Bone marrow (tissue), 2 donors: ENCODE measurements at regions not wholly inside any gene's neighbourhood (a gene's known extent, or its start where the extent isn't known, plus 50 kb on each side); places are given as distances from the start of the nearest gene placed in this dataset.
"Not testable (repeated sequence)": the region's sequence is repeated elsewhere in the genome, so short reads cannot be mapped to it uniquely, and the experiment has no call there.

ENCODE experiments used
- DNase-seq, 2 donors: peaks; one replicate each; lab custom pipeline; 2025; lab: John Stamatoyannopoulos, UW

GRCh38 chr5:89343666-89344065, 460.7 kb upstream of the MEF2C start:
- DNase-seq, result peak in 1 of 2 donors; percentile 2

GRCh38 chr5:89342106-89342876, 459.3 kb upstream of the MEF2C start:
- no peak for DNase-seq

GRCh38 chr5:89338935-89339334, 456.0 kb upstream of the MEF2C start:
- DNase-seq, result no peak

- no peak for DNase-seq
These were observed 453.1 kb upstream of the MEF2C start for GRCh38 chr5:89336111-89336510.

- DNase-seq, result no peak
These were observed 447.2 kb upstream of the MEF2C start for GRCh38 chr5:89330140-89330539.

GRCh38 chr5:89327608-89328007, 444.6 kb upstream of the MEF2C start:
- no peak for DNase-seq

- DNase-seq, result peak in 1 of 2 donors; percentile 23
These were observed 442.0 kb upstream of the MEF2C start for GRCh38 chr5:89324990-89325389.

- DNase-seq, result no peak
These were observed 437.7 kb upstream of the MEF2C start for GRCh38 chr5:89320421-89321277.

GRCh38 chr5:89317838-89318237, 434.9 kb upstream of the MEF2C start:
- DNase-seq, result not testable (repeated sequence)

- DNase-seq, result no peak
These were observed 432.5 kb upstream of the MEF2C start for GRCh38 chr5:89315286-89316100.

- peak in 1 of 2 donors; percentile 93 for DNase-seq
These were observed 431.0 kb upstream of the MEF2C start for GRCh38 chr5:89313804-89314588.

GRCh38 chr5:89313044-89313443, 430.1 kb upstream of the MEF2C start:
- DNase-seq, result no peak

GRCh38 chr5:89309268-89309667, 426.3 kb upstream of the MEF2C start:
- no peak for DNase-seq

GRCh38 chr5:89308606-89309040, 425.6 kb upstream of the MEF2C start:
- DNase-seq, result no peak

GRCh38 chr5:89307972-89308371, 425.0 kb upstream of the MEF2C start:
- no peak for DNase-seq

- DNase-seq, result not testable (repeated sequence)
These were observed 424.2 kb upstream of the MEF2C start for GRCh38 chr5:89307141-89307540.

GRCh38 chr5:89303033-89303480, 420.1 kb upstream of the MEF2C start:
- DNase-seq, result no peak

GRCh38 chr5:89302102-89302891, 419.3 kb upstream of the MEF2C start:
- no peak for DNase-seq

GRCh38 chr5:89301321-89302025, 418.5 kb upstream of the MEF2C start:
- no peak for DNase-seq
